ENCODE measurements at regions not wholly inside any gene's neighbourhood (a gene's known extent, or its start where the extent isn't known, plus 50 kb on each side); places are given as distances from the start of the nearest gene placed in this dataset.

GRCh38 chr11:95349345-95349942 is 118.4 kb upstream of the SESN3 start:
- no peak for DNase-seq (ENCODE audit: low spot score)

GRCh38 chr11:95346265-95346664 is 115.3 kb upstream of the SESN3 start:
- DNase-seq (ENCODE audit: low spot score): no peak

- no peak for DNase-seq (ENCODE audit: low spot score)
These were observed 114.6 kb upstream of the SESN3 start for GRCh38 chr11:95345651-95346050.

- DNase-seq (ENCODE audit: low spot score): no peak
These were observed 114.1 kb upstream of the SESN3 start for GRCh38 chr11:95344932-95345642.

GRCh38 chr11:95341221-95341620 is 110.2 kb upstream of the SESN3 start:
- no peak for DNase-seq (ENCODE audit: low spot score)

GRCh38 chr11:95339086-95339901 is 108.3 kb upstream of the SESN3 start:
- DNase-seq (ENCODE audit: low spot score): no peak

GRCh38 chr11:95338430-95338991 is 107.5 kb upstream of the SESN3 start:
- no peak for DNase-seq (ENCODE audit: low spot score)

- DNase-seq (ENCODE audit: low spot score): no peak
These were observed 107.0 kb upstream of the SESN3 start for GRCh38 chr11:95337972-95338429.

- no peak for DNase-seq (ENCODE audit: low spot score)
These were observed 106.4 kb upstream of the SESN3 start for GRCh38 chr11:95337175-95337957.

GRCh38 chr11:95335989-95336388 is 105.0 kb upstream of the SESN3 start:
- no peak for DNase-seq (ENCODE audit: low spot score)

- DNase-seq (ENCODE audit: low spot score): no peak
These were observed 100.2 kb upstream of the SESN3 start for GRCh38 chr11:95331161-95331560.

GRCh38 chr11:95330302-95330701 is 99.3 kb upstream of the SESN3 start:
- DNase-seq (ENCODE audit: low spot score): no peak

GRCh38 chr11:95327273-95327948 is 96.4 kb upstream of the SESN3 start:
- no peak for DNase-seq (ENCODE audit: low spot score)

GRCh38 chr11:95325777-95326258 is 94.8 kb upstream of the SESN3 start:
- no peak for DNase-seq (ENCODE audit: low spot score)

- no peak for DNase-seq (ENCODE audit: low spot score)
These were observed 93.8 kb upstream of the SESN3 start for GRCh38 chr11:95324826-95325225.

GRCh38 chr11:95322539-95322938 is 91.5 kb upstream of the SESN3 start:
- no peak for DNase-seq (ENCODE audit: low spot score)

- no peak for DNase-seq (ENCODE audit: low spot score)
These were observed 87.5 kb upstream of the SESN3 start for GRCh38 chr11:95318498-95318897.

- DNase-seq (ENCODE audit: low spot score): no peak
These were observed 77.6 kb upstream of the SESN3 start for GRCh38 chr11:95308512-95309035.

GRCh38 chr11:95307286-95307685 is 76.3 kb upstream of the SESN3 start:
- no peak for DNase-seq (ENCODE audit: low spot score)

GRCh38 chr11:95306801-95307200 is 75.8 kb upstream of the SESN3 start:
- DNase-seq (ENCODE audit: low spot score): no peak

GRCh38 chr11:95306123-95306522 is 75.1 kb upstream of the SESN3 start:
- DNase-seq (ENCODE audit: low spot score): no peak

All from HuH-7.5 (cell line).